ENCODE measurements at regions not wholly inside any gene's neighbourhood (a gene's known extent, or its start where the extent isn't known, plus 50 kb on each side); places are given as distances from the start of the nearest gene placed in this dataset.

DNA sequence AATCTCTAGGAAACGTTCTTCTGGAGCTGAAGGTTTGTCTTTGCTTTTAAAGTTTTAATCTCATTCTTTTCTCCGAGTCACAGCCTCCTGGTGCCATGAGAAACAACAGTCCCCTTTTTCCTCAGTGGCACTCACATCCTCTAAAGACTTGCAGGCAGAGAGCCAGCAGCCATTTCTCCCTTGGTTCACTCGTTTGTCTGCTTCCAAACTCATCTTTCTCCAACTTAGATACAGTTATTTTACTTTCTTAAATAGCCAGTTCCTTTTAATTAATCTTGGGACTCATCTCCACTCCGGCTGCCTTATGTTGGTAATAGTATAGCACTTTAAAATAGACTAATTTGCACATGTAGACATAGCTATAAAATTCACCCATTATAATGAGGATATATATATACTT lies 555.2 kb downstream of the FGF9 start:
- intact Hi-C loops (cut with micrococcal nuclease) = no loop called here
- Histone ChIP-seq H4K20me1 (ENCODE audit: insufficient read depth, low read length) (no peaks in the 10 kb centered on the region), H3K36me3 (ENCODE audit: control insufficient read depth, insufficient read depth, low read length) (no peaks in the 10 kb centered on the region), H3K4me3 (ENCODE audit: insufficient read depth, low read depth, low read length) (no peak overlapping the region), H3K4me2 (ENCODE audit: low read depth, low read length) (no peak overlapping the region), H2AFZ (replicated peaks; ENCODE audit: low read length, poor library complexity) (no peak overlapping the region), H2BK120ac (ENCODE audit: low read depth, low read length) (no peak overlapping the region), H3K14ac (replicated peaks; ENCODE audit: low read depth, low read length) (no peak overlapping the region), H3K4me1 (ENCODE audit: control insufficient read depth, insufficient read depth, low read length) (no peaks in the 10 kb centered on the region), H2BK15ac (ENCODE audit: low read depth, low read length) (no peak overlapping the region), H3K27me3 (ENCODE audit: control insufficient read depth, insufficient read depth, low read length) (peaks cover 12% of the 10 kb centered on the region; the same call in 1 of the 2 replicates), H4K5ac (ENCODE audit: low read depth, low read length) (no peak overlapping the region), H3K56ac (ENCODE audit: extremely low read depth, insufficient read depth, low read length) (no peak overlapping the region), H2BK20ac (ENCODE audit: low read depth, low read length) (no peak overlapping the region), H3K9ac (ENCODE audit: low read depth, low read length) (no peak overlapping the region), H3K23ac (ENCODE audit: low read depth, low read length) (no peak overlapping the region), H3K9me1 (ENCODE audit: insufficient read depth, low read length) (no peaks in the 10 kb centered on the region), H3K9me3 (ENCODE audit: control insufficient read depth, insufficient read depth, low read length) (no peaks in the 10 kb centered on the region), H3K79me1 (ENCODE audit: low read depth in 1 of 2, low read length in 2 of 2) (no peaks in the 10 kb centered on the region), H2BK5ac (ENCODE audit: low read depth, low read length, poor library complexity, severe bottlenecking) (no peak overlapping the region), H2AK5ac (ENCODE audit: low read depth, low read length) (no peak overlapping the region), H4K8ac (ENCODE audit: low read depth in 2 of 2, low read length in 2 of 2) (no peak overlapping the region), H3K27ac (ENCODE audit: insufficient read depth, low read length) (no peak overlapping the region), H3K18ac (ENCODE audit: low read depth, low read length) (no peak overlapping the region), H2AK9ac (replicated peaks; ENCODE audit: low read depth, low read length, poor library complexity) (no peak overlapping the region), H4K91ac (ENCODE audit: insufficient read depth, low read depth, low read length) (no peak overlapping the region), H3K4ac (ENCODE audit: low read depth, low read length) (no peak overlapping the region)
- no peak for TF ChIP-seq CEBPB (IDR thresholded peaks at IDR 0.05; ENCODE audit: low read depth, low read length)
- no peak for TF ChIP-seq SMC3 (IDR thresholded peaks at IDR 0.05; ENCODE audit: low read depth, low read length)
- TF ChIP-seq RAD21 (IDR thresholded peaks at IDR 0.05; ENCODE audit: low read length) = no peak
- TF ChIP-seq MXI1 (IDR thresholded peaks at IDR 0.05; ENCODE audit: borderline replicate concordance, low read depth, low read length) = no peak
- TF ChIP-seq RCOR1 (IDR thresholded peaks at IDR 0.05; ENCODE audit: insufficient replicate concordance, low read length) = no peak
- TF ChIP-seq, protein P1, sequence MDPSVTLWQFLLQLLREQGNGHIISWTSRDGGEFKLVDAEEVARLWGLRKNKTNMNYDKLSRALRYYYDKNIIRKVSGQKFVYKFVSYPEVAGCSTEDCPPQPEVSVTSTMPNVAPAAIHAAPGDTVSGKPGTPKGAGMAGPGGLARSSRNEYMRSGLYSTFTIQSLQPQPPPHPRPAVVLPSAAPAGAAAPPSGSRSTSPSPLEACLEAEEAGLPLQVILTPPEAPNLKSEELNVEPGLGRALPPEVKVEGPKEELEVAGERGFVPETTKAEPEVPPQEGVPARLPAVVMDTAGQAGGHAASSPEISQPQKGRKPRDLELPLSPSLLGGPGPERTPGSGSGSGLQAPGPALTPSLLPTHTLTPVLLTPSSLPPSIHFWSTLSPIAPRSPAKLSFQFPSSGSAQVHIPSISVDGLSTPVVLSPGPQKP (IDR thresholded peaks at IDR 0.05; ENCODE audit: borderline replicate concordance, low read depth, low read length) = no peak
- no peak for TF ChIP-seq MAZ (IDR thresholded peaks at IDR 0.05; ENCODE audit: borderline replicate concordance, low read depth, low read length)
- TF ChIP-seq POLR2A (IDR thresholded peaks at IDR 0.05; ENCODE audit: low read depth, low read length) = no peak
- TF ChIP-seq NFE2L2 (IDR thresholded peaks at IDR 0.05; ENCODE audit: low read depth, low read length) = no peak
- in situ Hi-C loops (cut with MboI; ENCODE audit: low sequenced_read_pairs) = no loop called here
- BruUV-seq (replicated peaks) = no TSS peak
- no CpG with 5 or more reads among the region's 4 CpGs for WGBS, 2 experiments (ENCODE audit: extremely low coverage in 2 of 2, insufficient read length in 1 of 2)
- no peak for DNase-seq
- CTCF ChIA-PET = no interaction called here
- POLR2A ChIA-PET (ENCODE audit: unreplicated experiment) = no interaction called here
- dilution Hi-C loops (cut with HindIII; ENCODE audit: low sequenced_read_pairs, unreplicated experiment) = no loop called here
- no peak for ATAC-seq (ENCODE audit: low read depth)
